ENCODE measurements at regions not wholly inside any gene's neighbourhood (a gene's known extent, or its start where the extent isn't known, plus 50 kb on each side); places are given as distances from the start of the nearest gene placed in this dataset.
"Not testable (repeated sequence)": the region's sequence is repeated elsewhere in the genome, so short reads cannot be mapped to it uniquely, and the experiment has no call there.

- H3K27me3 Mint-ChIP-seq (ENCODE audit: unreplicated experiment): peaks cover 14% of the 10 kb centered on the region
- H3K27ac Mint-ChIP-seq (ENCODE audit: unreplicated experiment): no peak overlapping the region
- TF ChIP-seq CTCF (IDR thresholded peaks at IDR 0.05; ENCODE audit: unreplicated experiment): no peak
- no peak for DNase-seq (ENCODE audit: low spot score)
- no peaks in the 10 kb centered on the region for H3K4me1 Mint-ChIP-seq (ENCODE audit: unreplicated experiment)
- peaks cover 12% of the 10 kb centered on the region for H3K36me3 Mint-ChIP-seq (ENCODE audit: low read depth, unreplicated experiment)
- peaks cover 25% of the 10 kb centered on the region for H3K9me3 Mint-ChIP-seq (ENCODE audit: unreplicated experiment)
- no peak overlapping the region for H3K4me3 Mint-ChIP-seq (ENCODE audit: unreplicated experiment)
Measured at GRCh38 chr17:22515599-22515998, 823.3 kb downstream of the KCNJ18 start.

GRCh38 chr17:22516861-22517636 lies 824.7 kb downstream of the KCNJ18 start:
- no peak overlapping the region for H3K4me3 Mint-ChIP-seq (ENCODE audit: unreplicated experiment)
- no peak for DNase-seq (ENCODE audit: low spot score)
- H3K4me1 Mint-ChIP-seq (ENCODE audit: unreplicated experiment): no peaks in the 10 kb centered on the region
- H3K27me3 Mint-ChIP-seq (ENCODE audit: unreplicated experiment): peaks cover 12% of the 10 kb centered on the region
- H3K9me3 Mint-ChIP-seq (ENCODE audit: unreplicated experiment): peaks cover 14% of the 10 kb centered on the region
- TF ChIP-seq CTCF (IDR thresholded peaks at IDR 0.05; ENCODE audit: unreplicated experiment): no peak
- H3K36me3 Mint-ChIP-seq (ENCODE audit: low read depth, unreplicated experiment): peaks cover 9% of the 10 kb centered on the region
- H3K27ac Mint-ChIP-seq (ENCODE audit: unreplicated experiment): no peak overlapping the region

GRCh38 chr17:22517716-22518115 lies 825.4 kb downstream of the KCNJ18 start:
- Mint-ChIP-seq H3K9me3 (ENCODE audit: unreplicated experiment) (peaks cover 14% of the 10 kb centered on the region), H3K27ac (ENCODE audit: unreplicated experiment) (no peak overlapping the region), H3K36me3 (ENCODE audit: low read depth, unreplicated experiment) (peaks cover 9% of the 10 kb centered on the region), H3K4me3 (ENCODE audit: unreplicated experiment) (no peak overlapping the region), H3K4me1 (ENCODE audit: unreplicated experiment) (no peaks in the 10 kb centered on the region), H3K27me3 (ENCODE audit: unreplicated experiment) (peaks cover 10% of the 10 kb centered on the region)
- DNase-seq (ENCODE audit: low spot score): no peak
- TF ChIP-seq CTCF (IDR thresholded peaks at IDR 0.05; ENCODE audit: unreplicated experiment): no peak

GRCh38 chr17:22518185-22518584 lies 825.9 kb downstream of the KCNJ18 start:
- H3K4me3 Mint-ChIP-seq (ENCODE audit: unreplicated experiment): no peak overlapping the region

GRCh38 chr17:22548873-22549272 lies 856.5 kb downstream of the KCNJ18 start:
- H3K4me3 Mint-ChIP-seq (ENCODE audit: unreplicated experiment); H3K9me3 Mint-ChIP-seq (ENCODE audit: unreplicated experiment); H3K36me3 Mint-ChIP-seq (ENCODE audit: low read depth, unreplicated experiment); H3K27me3 Mint-ChIP-seq (ENCODE audit: unreplicated experiment); H3K27ac Mint-ChIP-seq (ENCODE audit: unreplicated experiment); DNase-seq (ENCODE audit: low spot score); H3K4me1 Mint-ChIP-seq (ENCODE audit: unreplicated experiment): not testable (repeated sequence)

More at GRCh38 chr17:22518185-22518584, 825.9 kb downstream of the KCNJ18 start:
- Mint-ChIP-seq H3K9me3 (ENCODE audit: unreplicated experiment) (peaks cover 14% of the 10 kb centered on the region), H3K4me1 (ENCODE audit: unreplicated experiment) (no peaks in the 10 kb centered on the region), H3K27me3 (ENCODE audit: unreplicated experiment) (peaks cover 10% of the 10 kb centered on the region), H3K27ac (ENCODE audit: unreplicated experiment) (no peak overlapping the region), H3K36me3 (ENCODE audit: low read depth, unreplicated experiment) (peaks cover 9% of the 10 kb centered on the region)
- no peak for DNase-seq (ENCODE audit: low spot score)
- no peak for TF ChIP-seq CTCF (IDR thresholded peaks at IDR 0.05; ENCODE audit: unreplicated experiment)

- H3K4me3 Mint-ChIP-seq (ENCODE audit: unreplicated experiment); H3K4me1 Mint-ChIP-seq (ENCODE audit: unreplicated experiment); H3K36me3 Mint-ChIP-seq (ENCODE audit: low read depth, unreplicated experiment); H3K27ac Mint-ChIP-seq (ENCODE audit: unreplicated experiment); DNase-seq (ENCODE audit: low spot score); H3K27me3 Mint-ChIP-seq (ENCODE audit: unreplicated experiment): not testable (repeated sequence)
- peaks cover 14% of the 10 kb centered on the region for H3K9me3 Mint-ChIP-seq (ENCODE audit: unreplicated experiment)
Measured at GRCh38 chr17:22551695-22552415, 859.5 kb downstream of the KCNJ18 start.
